ENCODE measurements at regions not wholly inside any gene's neighbourhood (a gene's known extent, or its start where the extent isn't known, plus 50 kb on each side); places are given as distances from the start of the nearest gene placed in this dataset.

DNA sequence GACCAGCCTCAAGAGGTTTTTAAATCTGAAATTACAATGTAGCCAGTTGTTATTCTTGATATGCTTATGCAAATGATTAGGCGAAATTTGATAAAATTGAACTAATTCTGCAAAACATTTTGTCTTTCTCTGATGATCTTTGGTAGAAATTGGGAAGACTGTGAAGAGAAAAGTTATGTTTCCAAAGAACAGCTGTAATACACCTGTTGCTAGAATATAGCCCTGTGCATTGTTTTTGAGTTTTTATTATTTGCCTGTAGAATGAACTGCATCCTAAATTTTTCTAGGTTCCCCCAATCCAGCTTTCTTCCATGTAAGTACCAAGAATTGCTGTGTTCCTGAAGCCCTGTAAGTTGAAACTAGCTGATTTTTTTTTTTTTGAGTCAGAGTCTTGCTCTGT lies 81.5 kb upstream of the RHOU start:
- no peaks in the 10 kb centered on the region for H4K20me1 ChIP-seq (replicated peaks; ENCODE audit: control insufficient read depth, extremely low read depth, insufficient read depth, low read length)
- H3K9me3 ChIP-seq (replicated peaks; ENCODE audit: control insufficient read depth, insufficient read depth, low read length) = no peaks in the 10 kb centered on the region
- dilution Hi-C loops (cut with MboI; ENCODE audit: extremely low pct_ligation_motif_present, low sequenced_read_pairs) = no loop called here
- no peak for TF ChIP-seq POLR2A (IDR thresholded peaks at IDR 0.05; ENCODE audit: low read depth, low read length)
- no peak for TF ChIP-seq MYC (IDR thresholded peaks at IDR 0.05; ENCODE audit: low read depth, low read length)
- TF ChIP-seq EZH2 (IDR thresholded peaks at IDR 0.05; ENCODE audit: borderline replicate concordance, low read depth, low read length, severe bottlenecking) = no peak
- no peak for TF ChIP-seq CTCF (IDR thresholded peaks at IDR 0.05; ENCODE audit: extremely low read depth in 1 of 2, insufficient read depth in 1 of 2, low read depth in 1 of 2, low read length in 2 of 2)
- no peak for TF ChIP-seq MAX (IDR thresholded peaks at IDR 0.05; ENCODE audit: insufficient read depth, insufficient read length)
- no peak for TF ChIP-seq JUN (IDR thresholded peaks at IDR 0.05; ENCODE audit: borderline replicate concordance, insufficient read depth, insufficient read length, low read depth)
- TF ChIP-seq GATA2 (IDR thresholded peaks at IDR 0.05; ENCODE audit: insufficient read depth, insufficient read length, low read depth, low read length) = no peak
- no peak for TF ChIP-seq POLR2AphosphoS5 (IDR thresholded peaks at IDR 0.05; ENCODE audit: insufficient read depth, low read depth, low read length)
- TF ChIP-seq FOS (IDR thresholded peaks at IDR 0.05; ENCODE audit: borderline replicate concordance, insufficient read depth, low read length) = no peak
- no TSS peak for BruUV-seq (replicated peaks)
- H3K4me3 ChIP-seq (replicated peaks in 1 of 3; ENCODE audit: insufficient read depth in 1 of 3, low read depth in 1 of 3, low read length in 3 of 3) = no peak overlapping the region
- no peak overlapping the region for H2AFZ ChIP-seq (ENCODE audit: low read depth, low read length)
- H3K27ac ChIP-seq (ENCODE audit: insufficient read depth, low read depth, low read length) = no peak overlapping the region
- POLR2A ChIA-PET = no interaction called here
- no peak for DNase-seq (ENCODE audit: low read depth, low spot score)
- no peaks in the 10 kb centered on the region for H3K36me3 ChIP-seq (ENCODE audit: control insufficient read depth in 2 of 2, extremely low read depth in 1 of 2, insufficient read depth in 2 of 2, low read length in 2 of 2)
- CTCF ChIA-PET = no interaction called here
- H3K4me2 ChIP-seq (ENCODE audit: insufficient read depth, low read length) = no peak overlapping the region
- no peak overlapping the region for H3K9ac ChIP-seq (replicated peaks; ENCODE audit: extremely low read depth, insufficient read depth, low read length)
- H3K79me2 ChIP-seq (ENCODE audit: control insufficient read depth, insufficient read depth, low read length) = no peaks in the 10 kb centered on the region
- peaks cover 18 to 24% of the 10 kb centered on the region in 2 experiments for H3K27me3 ChIP-seq (ENCODE audit: control insufficient read depth in 2 of 2, insufficient read depth in 2 of 2, low read length in 2 of 2)
- FAIRE-seq = no peak
- no peaks in the 10 kb centered on the region for H3K9me1 ChIP-seq (replicated peaks; ENCODE audit: control insufficient read depth, extremely low read depth, insufficient read depth, low read length)
- intact Hi-C loops (cut with micrococcal nuclease) = no loop called here
- H3K4me1 ChIP-seq (ENCODE audit: control insufficient read depth, extremely low read depth, insufficient read depth, low read length) = no peaks in the 10 kb centered on the region
